SK-N-SH (cell line): ENCODE measurements at regions not wholly inside any gene's neighbourhood (a gene's known extent, or its start where the extent isn't known, plus 50 kb on each side); places are given as distances from the start of the nearest gene placed in this dataset.

Experiments used
- CTCF ChIP-seq: fragments of 200-600 bp; sonication (generic); IDR thresholded peaks from 2 replicates; pipeline ENCODE4 v1.6.1; 2017; ENCODE audit warnings: antibody characterized with exemption, mild to moderate bottlenecking, moderate library complexity
- ELF1 ChIP-seq: IDR thresholded peaks from 2 replicates; pipeline ENCODE4 v1.4.0; 2012
- EP300 ChIP-seq, 2 experiments: IDR thresholded peaks; 2 replicates each; pipeline versions ENCODE4 v1.4.0 to v1.6.1; 2012; ENCODE audit warnings: borderline replicate concordance in 1 of 2, low read depth in 1 of 2, low read length in 1 of 2
- EZH2phosphoT487 ChIP-seq: fragments of 200-600 bp; sonication (generic); IDR thresholded peaks from 2 replicates; pipeline ENCODE4 v1.6.1; 2017; ENCODE audit warnings: low read depth, mixed run types, mild to moderate bottlenecking, antibody characterized with exemption, moderate library complexity, borderline replicate concordance
- FOXJ3 ChIP-seq: sonication (generic); formaldehyde crosslinking; IDR thresholded peaks from 2 replicates; pipeline ENCODE4 v1.5.1; 2020; ENCODE audit warnings: mild to moderate bottlenecking, missing genetic modification reagents
- FOXM1 ChIP-seq: IDR thresholded peaks from 2 replicates; pipeline ENCODE4 v1.4.0; 2012; ENCODE audit warnings: low read depth, mild to moderate bottlenecking
- MEF2A ChIP-seq: IDR thresholded peaks from 2 replicates; pipeline ENCODE4 v1.4.0; 2012; ENCODE audit warnings: low read depth, borderline replicate concordance
- POLR2AphosphoS5 ChIP-seq: IDR thresholded peaks from 2 replicates; pipeline ENCODE4 v1.6.1; 2012; ENCODE audit warnings: low read depth, low read length
- REST ChIP-seq: IDR thresholded peaks from 2 replicates; pipeline ENCODE4 v1.6.1; 2012; ENCODE audit warnings: mild to moderate bottlenecking, low read depth, low read length, moderate library complexity
- RFX5 ChIP-seq: IDR thresholded peaks from 2 replicates; pipeline ENCODE4 v1.6.1; 2012; ENCODE audit warnings: mild to moderate bottlenecking, improper control_type of control experiment, low read length
- SMC3 ChIP-seq: IDR thresholded peaks from 2 replicates; pipeline ENCODE4 v1.6.1; 2012; ENCODE audit warnings: low read depth, low read length, improper control_type of control experiment
- TAF1 ChIP-seq: IDR thresholded peaks from 2 replicates; pipeline ENCODE4 v1.6.1; 2012; ENCODE audit warnings: low read depth, mild to moderate bottlenecking, low read length, moderate library complexity, borderline replicate concordance
- TEAD4 ChIP-seq: IDR thresholded peaks from 2 replicates; pipeline ENCODE4 v1.4.0; 2012; ENCODE audit warnings: mild to moderate bottlenecking, borderline replicate concordance; ENCODE audit not compliant: insufficient read depth
- YY1 ChIP-seq: IDR thresholded peaks from 2 replicates; pipeline ENCODE4 v1.4.0; 2012; ENCODE audit warnings: low read depth, mild to moderate bottlenecking

GRCh38 chr2:4576075-4576474 is 872.7 kb downstream of the DCDC2C start:
- TF ChIP-seq REST (no peak), CTCF (no peak), SMC3 (no peak), EP300 (IDR thresholded peaks at IDR 0.05; ENCODE audit: borderline replicate concordance in 1 of 2, low read depth in 1 of 2, low read length in 1 of 2) (no peak), YY1 (no peak), ELF1 (no peak), FOXM1 (no peak), POLR2AphosphoS5 (no peak), FOXJ3 (CRISPR knock-in tag) (no peak), TEAD4 (no peak), RFX5 (no peak), TAF1 (no peak), EZH2phosphoT487 (no peak), MEF2A (no peak)
